Esophagus squamous epithelium (tissue), 5 donors: ENCODE measurements at regions not wholly inside any gene's neighbourhood (a gene's known extent, or its start where the extent isn't known, plus 50 kb on each side); places are given as distances from the start of the nearest gene placed in this dataset.

Experiments
- DNase-seq: peaks from one replicate; lab custom pipeline; 2025; lab: John Stamatoyannopoulos, UW
- H3K27ac ChIP-seq, 4 donors: fragments of 200-600 bp; sonication (generic); one replicate each; pipeline ENCODE4 v1.5.1; 2016 to 2019; ENCODE audit warnings: mild to moderate bottlenecking in 1 of 4
- H3K27me3 ChIP-seq, 4 donors: fragments of 200-600 bp; sonication (generic); 1 replicate in 3 of 4; 2 replicates in 1 of 4; pipeline versions ENCODE4 v1.5.1 to v1.6.0; 2017 to 2021; ENCODE audit warnings: antibody characterized with exemption in 1 of 4
- H3K36me3 ChIP-seq, 3 donors: fragments of 200-600 bp; sonication (generic); one replicate each; pipeline ENCODE4 v1.5.1; 2016 to 2019
- H3K4me1 ChIP-seq, 3 donors: fragments of 200-600 bp; sonication (generic); one replicate each; pipeline ENCODE4 v1.5.1; 2017 to 2019
- H3K4me3 ChIP-seq, 4 donors: fragments of 200-600 bp; sonication (generic); 1 replicate in 3 of 4; 2 replicates in 1 of 4; pipeline ENCODE4 v1.5.1; 2016 to 2019; ENCODE audit warnings: mild to moderate bottlenecking in 2 of 4, moderate library complexity in 1 of 4
- H3K9me3 ChIP-seq, 3 donors: fragments of 200-600 bp; sonication (generic); one replicate each; pipeline ENCODE4 v1.5.1; 2016 to 2019
- CTCF ChIP-seq, 6 experiments: fragments of 450-650 bp in 4 of 6; fragments of 200-600 bp in 2 of 6; sonication (generic) in 2 of 6; IDR thresholded peaks; one replicate each; pipeline ENCODE4 v1.5.1; 2016 to 2019; ENCODE audit warnings: antibody characterized with exemption in 6 of 6, mild to moderate bottlenecking in 4 of 6, moderate library complexity in 4 of 6
- POLR2A ChIP-seq, 4 donors: fragments of 450-650 bp; IDR thresholded peaks; one replicate each; pipeline ENCODE4 v1.6.1; 2017; ENCODE audit warnings: antibody characterized with exemption in 4 of 4, mild to moderate bottlenecking in 4 of 4, moderate library complexity in 3 of 4
- WGBS, 2 donors: methylation state at CpG; one replicate each; pipeline ENCODE4 v1.1.5; 2018; 5-methylcytosine and 5-hydroxymethylcytosine counted together
- intact Hi-C: fragments of 100-400 bp; cut with DNase I; formaldehyde crosslinking; loops from one replicate; pipeline ENCODE4 v1.15.0; 2022
- donor health status: DM: yes; HTN: yes; CAD: no.

GRCh38 chr6:28589234-28589956 lies 63.7 kb downstream of the GPX5 start:
- H3K27ac ChIP-seq: no peak overlapping the region
- H3K4me1 ChIP-seq: peaks cover 0 to 23% (median 0%) of the 10 kb centered on the region in 3 donors

GRCh38 chr6:28589957-28590349 lies 64.3 kb downstream of the GPX5 start:
- no peak for DNase-seq
- WGBS, 2 donors: 30 to 37% methylated on average over 7 to 21 of the region's 21 CpGs
- Histone ChIP-seq H3K27me3 (peaks cover 0 to 92% (median 7%) of the 10 kb centered on the region in 4 donors), H3K4me3 (no peak overlapping the region), H3K4me1 (peaks cover 0 to 23% (median 0%) of the 10 kb centered on the region in 3 donors), H3K27ac (no peak overlapping the region), H3K36me3 (no peaks in the 10 kb centered on the region), H3K9me3 (no peaks in the 10 kb centered on the region)
- intact Hi-C loops: no loop called here
- TF ChIP-seq CTCF (IDR thresholded peaks at IDR 0.05) (no peak), POLR2A (IDR thresholded peaks at IDR 0.05) (no peak)

More at GRCh38 chr6:28589234-28589956, 63.7 kb downstream of the GPX5 start:
- H3K27me3 ChIP-seq: peaks cover 0 to 96% (median 7%) of the 10 kb centered on the region in 4 donors
- intact Hi-C loops: no loop called here
- no peak for DNase-seq
- no peaks in the 10 kb centered on the region for H3K36me3 ChIP-seq
- TF ChIP-seq POLR2A (IDR thresholded peaks at IDR 0.05) (no peak), CTCF (IDR thresholded peaks at IDR 0.05) (no peak)
- 6 to 14% methylated on average over 25 to 31 of the region's 34 CpGs for WGBS, 2 donors
- H3K9me3 ChIP-seq: no peaks in the 10 kb centered on the region
- peak overlapping the region in 1 of 4 donors; percentile 30 for H3K4me3 ChIP-seq

GRCh38 chr6:28597217-28597835 lies 71.6 kb downstream of the GPX5 start:
- no peak overlapping the region for H3K4me3 ChIP-seq
- TF ChIP-seq POLR2A (IDR thresholded peaks at IDR 0.05) (no peak), CTCF (IDR thresholded peaks at IDR 0.05) (no peak)
- peaks cover 0 to 41% (median 0%) of the 10 kb centered on the region in 4 donors for H3K27me3 ChIP-seq
- no peak for DNase-seq
- intact Hi-C loops: no loop called here
- no peak overlapping the region for H3K27ac ChIP-seq
- no peaks in the 10 kb centered on the region for H3K9me3 ChIP-seq
- WGBS, 2 donors: 9 to 10% methylated on average over 18 of the region's 18 CpGs
- peaks cover 0 to 4% (median 0%) of the 10 kb centered on the region in 3 donors for H3K4me1 ChIP-seq
- H3K36me3 ChIP-seq: no peaks in the 10 kb centered on the region

- TF ChIP-seq POLR2A (IDR thresholded peaks at IDR 0.05) (no peak), CTCF (IDR thresholded peaks at IDR 0.05) (no peak)
- H3K36me3 ChIP-seq: no peaks in the 10 kb centered on the region
- WGBS, 2 donors: 39 to 43% methylated on average over 13 of the region's 13 CpGs
- intact Hi-C loops: no loop called here
- no peaks in the 10 kb centered on the region for H3K9me3 ChIP-seq
- peaks cover 0 to 35% (median 0%) of the 10 kb centered on the region in 4 donors for H3K27me3 ChIP-seq
- peaks cover 0 to 4% (median 0%) of the 10 kb centered on the region in 3 donors for H3K4me1 ChIP-seq
- no peak overlapping the region for H3K27ac ChIP-seq
- no peak overlapping the region for H3K4me3 ChIP-seq
- DNase-seq: no peak
Observed at GRCh38 chr6:28597924-28598722, 72.4 kb downstream of the GPX5 start.
